Suprapubic skin (tissue), 3 donors: ENCODE measurements at regions not wholly inside any gene's neighbourhood (a gene's known extent, or its start where the extent isn't known, plus 50 kb on each side); places are given as distances from the start of the nearest gene placed in this dataset.

Experiments used
- POLR2A ChIP-seq, 2 donors: fragments of 450-650 bp; IDR thresholded peaks; one replicate each; pipeline ENCODE4 v1.6.1; 2017; ENCODE audit warnings: antibody characterized with exemption in 2 of 2, mild to moderate bottlenecking in 2 of 2, moderate library complexity in 2 of 2
- TF ChIP-seq, protein P1 (sequence below), 2 donors: fragments of 200-600 bp in 1 of 2; fragments of 450-650 bp in 1 of 2; sonication (generic) in 1 of 2; IDR thresholded peaks; one replicate each; pipeline ENCODE4 v1.5.1; 2016 to 2019; ENCODE audit warnings: antibody characterized with exemption in 2 of 2, mild to moderate bottlenecking in 1 of 2, moderate library complexity in 1 of 2

DNA sequence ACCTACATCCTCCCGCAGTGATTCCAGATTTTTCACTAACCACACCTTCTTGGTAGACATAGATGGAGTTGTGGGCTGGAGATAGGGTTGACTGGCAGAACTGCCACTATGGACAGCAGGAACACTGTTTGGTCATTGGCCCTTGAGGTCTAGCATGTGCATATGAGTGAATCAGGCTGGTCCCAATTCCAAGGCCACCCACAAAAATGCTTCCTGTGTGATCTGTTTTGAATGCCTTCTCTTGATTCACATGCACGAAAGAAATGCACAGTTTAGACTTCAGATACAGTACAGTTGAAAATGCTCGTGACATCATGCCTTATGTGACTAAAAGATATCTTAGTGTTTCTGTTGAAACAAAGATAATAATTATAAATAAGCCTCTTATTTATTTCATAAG is 285.8 kb upstream of the SEMA6D start:
- no peak for TF ChIP-seq POLR2A (IDR thresholded peaks at IDR 0.05)
- TF ChIP-seq, protein P1, sequence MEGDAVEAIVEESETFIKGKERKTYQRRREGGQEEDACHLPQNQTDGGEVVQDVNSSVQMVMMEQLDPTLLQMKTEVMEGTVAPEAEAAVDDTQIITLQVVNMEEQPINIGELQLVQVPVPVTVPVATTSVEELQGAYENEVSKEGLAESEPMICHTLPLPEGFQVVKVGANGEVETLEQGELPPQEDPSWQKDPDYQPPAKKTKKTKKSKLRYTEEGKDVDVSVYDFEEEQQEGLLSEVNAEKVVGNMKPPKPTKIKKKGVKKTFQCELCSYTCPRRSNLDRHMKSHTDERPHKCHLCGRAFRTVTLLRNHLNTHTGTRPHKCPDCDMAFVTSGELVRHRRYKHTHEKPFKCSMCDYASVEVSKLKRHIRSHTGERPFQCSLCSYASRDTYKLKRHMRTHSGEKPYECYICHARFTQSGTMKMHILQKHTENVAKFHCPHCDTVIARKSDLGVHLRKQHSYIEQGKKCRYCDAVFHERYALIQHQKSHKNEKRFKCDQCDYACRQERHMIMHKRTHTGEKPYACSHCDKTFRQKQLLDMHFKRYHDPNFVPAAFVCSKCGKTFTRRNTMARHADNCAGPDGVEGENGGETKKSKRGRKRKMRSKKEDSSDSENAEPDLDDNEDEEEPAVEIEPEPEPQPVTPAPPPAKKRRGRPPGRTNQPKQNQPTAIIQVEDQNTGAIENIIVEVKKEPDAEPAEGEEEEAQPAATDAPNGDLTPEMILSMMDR (IDR thresholded peaks at IDR 0.05) = no peak
